ENCODE measurements at regions not wholly inside any gene's neighbourhood (a gene's known extent, or its start where the extent isn't known, plus 50 kb on each side); places are given as distances from the start of the nearest gene placed in this dataset.

- DNase-seq, result no peak
Measured at GRCh38 chr9:7287986-7288385, 511.6 kb downstream of the DMAC1 start.

GRCh38 chr9:7287065-7287464, 512.5 kb downstream of the DMAC1 start:
- no peak for DNase-seq

- no peak for DNase-seq
Measured at GRCh38 chr9:7286101-7286500, 513.5 kb downstream of the DMAC1 start.

- no peak for DNase-seq
Measured at GRCh38 chr9:7285199-7285598, 514.4 kb downstream of the DMAC1 start.

GRCh38 chr9:7284517-7284916, 515.1 kb downstream of the DMAC1 start:
- no peak for DNase-seq

- no peak for DNase-seq
Measured at GRCh38 chr9:7284117-7284516, 515.5 kb downstream of the DMAC1 start.

GRCh38 chr9:7273575-7273974, 515.8 kb downstream of the KDM4C start:
- DNase-seq, result no peak

- DNase-seq, result no peak
Measured at GRCh38 chr9:7266911-7267595, 509.3 kb downstream of the KDM4C start.

- no peak for DNase-seq
Measured at GRCh38 chr9:7265181-7265580, 507.4 kb downstream of the KDM4C start.

- DNase-seq, result no peak
Measured at GRCh38 chr9:7259544-7260241, 501.9 kb downstream of the KDM4C start.

- no peak for DNase-seq
Measured at GRCh38 chr9:7258688-7259396, 501.1 kb downstream of the KDM4C start.

- no peak for DNase-seq
Measured at GRCh38 chr9:7246917-7247522, 489.2 kb downstream of the KDM4C start.

- no peak for DNase-seq
Measured at GRCh38 chr9:7245976-7246580, 488.3 kb downstream of the KDM4C start.

- DNase-seq, result no peak
Measured at GRCh38 chr9:7243838-7244237, 486.1 kb downstream of the KDM4C start.

GRCh38 chr9:7242126-7242525, 484.4 kb downstream of the KDM4C start:
- no peak for DNase-seq

GRCh38 chr9:7241694-7242093, 483.9 kb downstream of the KDM4C start:
- no peak for DNase-seq

GRCh38 chr9:7240569-7241311, 483.0 kb downstream of the KDM4C start:
- DNase-seq, result no peak

- DNase-seq, result no peak
Measured at GRCh38 chr9:7239708-7240107, 481.9 kb downstream of the KDM4C start.

GRCh38 chr9:7238247-7238637, 480.5 kb downstream of the KDM4C start:
- DNase-seq, result no peak

GRCh38 chr9:7237473-7238246, 479.9 kb downstream of the KDM4C start:
- no peak for DNase-seq

- no peak for DNase-seq
Measured at GRCh38 chr9:7236186-7236585, 478.4 kb downstream of the KDM4C start.

- no peak for DNase-seq
Measured at GRCh38 chr9:7234144-7234543, 476.4 kb downstream of the KDM4C start.
